ENCODE measurements at regions not wholly inside any gene's neighbourhood (a gene's known extent, or its start where the extent isn't known, plus 50 kb on each side); places are given as distances from the start of the nearest gene placed in this dataset.

DNA sequence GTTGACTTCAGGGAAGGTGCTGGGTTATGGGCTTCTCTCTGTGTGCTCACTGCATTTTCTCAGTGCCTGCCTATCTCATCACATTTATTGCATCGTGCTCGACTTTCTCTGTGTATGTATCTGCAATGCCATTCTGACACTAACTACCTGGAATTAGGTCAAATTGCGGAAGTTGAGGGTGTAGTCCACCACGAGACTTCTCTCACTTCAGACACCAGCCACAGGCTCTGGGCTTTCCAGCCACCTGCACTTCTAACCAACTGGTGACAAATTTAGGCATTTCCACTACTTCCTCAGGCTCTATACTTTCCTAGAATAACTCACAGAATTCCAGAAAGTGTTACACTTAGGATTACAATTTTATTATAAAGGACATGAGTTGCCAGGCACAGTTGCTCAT, 188.6 kb upstream of the ZNF608 start:
- TF ChIP-seq, protein P1, sequence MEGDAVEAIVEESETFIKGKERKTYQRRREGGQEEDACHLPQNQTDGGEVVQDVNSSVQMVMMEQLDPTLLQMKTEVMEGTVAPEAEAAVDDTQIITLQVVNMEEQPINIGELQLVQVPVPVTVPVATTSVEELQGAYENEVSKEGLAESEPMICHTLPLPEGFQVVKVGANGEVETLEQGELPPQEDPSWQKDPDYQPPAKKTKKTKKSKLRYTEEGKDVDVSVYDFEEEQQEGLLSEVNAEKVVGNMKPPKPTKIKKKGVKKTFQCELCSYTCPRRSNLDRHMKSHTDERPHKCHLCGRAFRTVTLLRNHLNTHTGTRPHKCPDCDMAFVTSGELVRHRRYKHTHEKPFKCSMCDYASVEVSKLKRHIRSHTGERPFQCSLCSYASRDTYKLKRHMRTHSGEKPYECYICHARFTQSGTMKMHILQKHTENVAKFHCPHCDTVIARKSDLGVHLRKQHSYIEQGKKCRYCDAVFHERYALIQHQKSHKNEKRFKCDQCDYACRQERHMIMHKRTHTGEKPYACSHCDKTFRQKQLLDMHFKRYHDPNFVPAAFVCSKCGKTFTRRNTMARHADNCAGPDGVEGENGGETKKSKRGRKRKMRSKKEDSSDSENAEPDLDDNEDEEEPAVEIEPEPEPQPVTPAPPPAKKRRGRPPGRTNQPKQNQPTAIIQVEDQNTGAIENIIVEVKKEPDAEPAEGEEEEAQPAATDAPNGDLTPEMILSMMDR (IDR thresholded peaks at IDR 0.05) = no peak
- TF ChIP-seq POLR2AphosphoS5 (IDR thresholded peaks at IDR 0.05; ENCODE audit: low read depth, low read length) (no peak), SIN3A (IDR thresholded peaks at IDR 0.05; ENCODE audit: borderline replicate concordance, insufficient read depth, low read depth, low read length) (no peak), TCF7L2 (IDR thresholded peaks at IDR 0.05; ENCODE audit: low read depth, low read length) (no peak)
- TF ChIP-seq, protein P2, sequence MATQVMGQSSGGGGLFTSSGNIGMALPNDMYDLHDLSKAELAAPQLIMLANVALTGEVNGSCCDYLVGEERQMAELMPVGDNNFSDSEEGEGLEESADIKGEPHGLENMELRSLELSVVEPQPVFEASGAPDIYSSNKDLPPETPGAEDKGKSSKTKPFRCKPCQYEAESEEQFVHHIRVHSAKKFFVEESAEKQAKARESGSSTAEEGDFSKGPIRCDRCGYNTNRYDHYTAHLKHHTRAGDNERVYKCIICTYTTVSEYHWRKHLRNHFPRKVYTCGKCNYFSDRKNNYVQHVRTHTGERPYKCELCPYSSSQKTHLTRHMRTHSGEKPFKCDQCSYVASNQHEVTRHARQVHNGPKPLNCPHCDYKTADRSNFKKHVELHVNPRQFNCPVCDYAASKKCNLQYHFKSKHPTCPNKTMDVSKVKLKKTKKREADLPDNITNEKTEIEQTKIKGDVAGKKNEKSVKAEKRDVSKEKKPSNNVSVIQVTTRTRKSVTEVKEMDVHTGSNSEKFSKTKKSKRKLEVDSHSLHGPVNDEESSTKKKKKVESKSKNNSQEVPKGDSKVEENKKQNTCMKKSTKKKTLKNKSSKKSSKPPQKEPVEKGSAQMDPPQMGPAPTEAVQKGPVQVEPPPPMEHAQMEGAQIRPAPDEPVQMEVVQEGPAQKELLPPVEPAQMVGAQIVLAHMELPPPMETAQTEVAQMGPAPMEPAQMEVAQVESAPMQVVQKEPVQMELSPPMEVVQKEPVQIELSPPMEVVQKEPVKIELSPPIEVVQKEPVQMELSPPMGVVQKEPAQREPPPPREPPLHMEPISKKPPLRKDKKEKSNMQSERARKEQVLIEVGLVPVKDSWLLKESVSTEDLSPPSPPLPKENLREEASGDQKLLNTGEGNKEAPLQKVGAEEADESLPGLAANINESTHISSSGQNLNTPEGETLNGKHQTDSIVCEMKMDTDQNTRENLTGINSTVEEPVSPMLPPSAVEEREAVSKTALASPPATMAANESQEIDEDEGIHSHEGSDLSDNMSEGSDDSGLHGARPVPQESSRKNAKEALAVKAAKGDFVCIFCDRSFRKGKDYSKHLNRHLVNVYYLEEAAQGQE (IDR thresholded peaks at IDR 0.05; ENCODE audit: insufficient read depth in 1 of 2, low read depth in 2 of 2, low read length in 1 of 2) = no peak
